Hepatocyte (in vitro differentiated cells): ENCODE measurements at regions not wholly inside any gene's neighbourhood (a gene's known extent, or its start where the extent isn't known, plus 50 kb on each side); places are given as distances from the start of the nearest gene placed in this dataset.

Source experiments
- EZH2phosphoT487 ChIP-seq: fragments of 200-600 bp; sonication (generic); IDR thresholded peaks from one replicate; pipeline ENCODE4 v1.6.1; 2018; ENCODE audit warnings: antibody characterized with exemption, mild to moderate bottlenecking, low read depth, moderate library complexity; ENCODE audit not compliant: unreplicated experiment, severe bottlenecking
- TF ChIP-seq, protein P1 (sequence below): fragments of 200-600 bp; sonication (generic); IDR thresholded peaks from 2 replicates; pipeline ENCODE4 v1.5.1; 2016; ENCODE audit warnings: antibody characterized with exemption, mild to moderate bottlenecking; ENCODE audit not compliant: poor library complexity

DNA sequence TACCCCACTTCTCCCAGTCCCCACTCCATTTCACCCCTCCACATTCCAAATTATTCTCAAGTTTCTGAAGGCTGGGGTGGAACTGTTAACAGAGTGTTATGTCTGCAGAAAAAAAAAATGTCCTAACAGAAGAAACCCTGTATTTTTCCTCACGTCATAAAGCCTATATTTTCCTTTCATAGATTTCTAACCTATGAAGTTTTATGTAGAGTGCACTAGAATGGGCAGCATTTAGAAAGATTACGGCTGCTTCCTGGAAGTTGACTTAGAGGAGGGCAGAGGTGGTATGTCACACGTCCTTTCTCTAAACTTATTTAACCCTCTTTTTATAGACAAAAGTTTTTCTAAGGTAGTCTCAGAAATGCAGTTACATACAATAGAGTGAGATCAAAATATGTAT is 139.8 kb upstream of the TOM1L1 start:
- TF ChIP-seq, protein P1, sequence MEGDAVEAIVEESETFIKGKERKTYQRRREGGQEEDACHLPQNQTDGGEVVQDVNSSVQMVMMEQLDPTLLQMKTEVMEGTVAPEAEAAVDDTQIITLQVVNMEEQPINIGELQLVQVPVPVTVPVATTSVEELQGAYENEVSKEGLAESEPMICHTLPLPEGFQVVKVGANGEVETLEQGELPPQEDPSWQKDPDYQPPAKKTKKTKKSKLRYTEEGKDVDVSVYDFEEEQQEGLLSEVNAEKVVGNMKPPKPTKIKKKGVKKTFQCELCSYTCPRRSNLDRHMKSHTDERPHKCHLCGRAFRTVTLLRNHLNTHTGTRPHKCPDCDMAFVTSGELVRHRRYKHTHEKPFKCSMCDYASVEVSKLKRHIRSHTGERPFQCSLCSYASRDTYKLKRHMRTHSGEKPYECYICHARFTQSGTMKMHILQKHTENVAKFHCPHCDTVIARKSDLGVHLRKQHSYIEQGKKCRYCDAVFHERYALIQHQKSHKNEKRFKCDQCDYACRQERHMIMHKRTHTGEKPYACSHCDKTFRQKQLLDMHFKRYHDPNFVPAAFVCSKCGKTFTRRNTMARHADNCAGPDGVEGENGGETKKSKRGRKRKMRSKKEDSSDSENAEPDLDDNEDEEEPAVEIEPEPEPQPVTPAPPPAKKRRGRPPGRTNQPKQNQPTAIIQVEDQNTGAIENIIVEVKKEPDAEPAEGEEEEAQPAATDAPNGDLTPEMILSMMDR = no peak
- TF ChIP-seq EZH2phosphoT487 = no peak
